GM18520 (cell line): ENCODE measurements at regions not wholly inside any gene's neighbourhood (a gene's known extent, or its start where the extent isn't known, plus 50 kb on each side); places are given as distances from the start of the nearest gene placed in this dataset.
"Not testable (repeated sequence)": the region's sequence is repeated elsewhere in the genome, so short reads cannot be mapped to it uniquely, and the experiment has no call there.

Experiments
- ATAC-seq: cut with Tn5 transposase; IDR thresholded peaks from one replicate; pipeline ENCODE4 v1.9.1; 2021; ENCODE audit not compliant: unreplicated experiment

- no peak for ATAC-seq
These were observed 197.6 kb downstream of the KIT start for GRCh38 chr4:54855191-54855854.

- no peak for ATAC-seq
These were observed 194.8 kb downstream of the KIT start for GRCh38 chr4:54852602-54853001.

DNA sequence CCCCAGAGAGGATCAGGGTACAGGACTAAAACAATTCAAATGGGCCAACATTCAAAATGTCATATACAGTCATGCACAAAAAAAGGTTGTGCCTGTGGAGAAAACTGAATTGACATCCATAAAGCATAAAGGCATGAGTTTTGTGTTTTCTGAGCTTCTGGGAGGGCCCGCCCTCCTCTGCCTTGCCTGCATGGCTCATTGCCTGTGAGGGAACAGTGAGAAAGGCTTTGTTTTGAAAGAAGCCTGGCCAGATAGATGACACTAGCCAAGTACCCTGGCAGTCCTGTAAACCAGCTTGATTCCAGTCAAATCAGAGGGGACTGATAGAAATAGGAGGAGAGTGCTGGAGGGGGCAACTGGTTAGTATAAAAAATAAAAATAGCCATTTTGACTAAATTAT lies 194.3 kb downstream of the KIT start:
- ATAC-seq: no peak

GRCh38 chr4:54844911-54845310 lies 187.2 kb downstream of the KIT start:
- no peak for ATAC-seq

DNA sequence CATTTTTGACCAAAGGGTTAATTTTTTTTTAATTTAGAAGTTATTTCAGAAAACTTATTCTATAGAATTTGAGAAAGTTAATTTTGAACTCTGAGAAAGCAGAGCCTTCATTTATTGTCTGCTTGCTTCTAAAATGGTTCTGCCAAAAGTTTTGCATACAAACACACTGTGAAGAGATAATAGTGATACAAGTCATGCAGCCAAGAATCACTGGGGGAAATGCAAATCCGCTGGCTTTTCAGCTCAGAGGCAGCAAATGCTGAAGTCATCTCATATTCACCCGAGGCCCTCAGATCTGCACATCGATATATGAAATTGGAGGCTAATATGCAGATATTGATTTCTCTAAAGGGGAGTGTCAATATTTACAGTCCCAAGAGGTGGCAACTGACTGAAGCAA lies 186.2 kb downstream of the KIT start:
- peak; percentile 49 for ATAC-seq

DNA sequence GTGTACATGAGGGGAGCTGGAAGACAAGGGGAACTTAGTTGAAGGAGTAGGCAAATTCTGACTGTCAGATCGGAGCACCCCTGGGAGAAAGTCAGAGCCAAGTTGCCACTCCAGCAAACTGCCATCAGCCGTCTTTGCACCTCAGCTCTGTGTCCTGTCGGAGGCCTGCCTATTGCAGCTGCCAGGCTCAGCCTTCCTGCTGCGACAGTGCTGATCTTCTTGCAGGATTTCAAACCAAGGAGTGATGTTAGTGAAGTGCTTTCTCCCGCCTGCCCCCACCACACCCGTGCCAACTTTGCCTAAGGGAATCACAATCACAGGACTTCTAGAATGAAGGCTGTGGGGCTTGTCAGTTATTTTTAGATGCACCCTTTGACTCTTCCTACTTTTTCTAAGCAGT lies 185.3 kb downstream of the KIT start:
- ATAC-seq: no peak

GRCh38 chr4:54842656-54843055 lies 184.9 kb downstream of the KIT start:
- ATAC-seq: no peak

DNA sequence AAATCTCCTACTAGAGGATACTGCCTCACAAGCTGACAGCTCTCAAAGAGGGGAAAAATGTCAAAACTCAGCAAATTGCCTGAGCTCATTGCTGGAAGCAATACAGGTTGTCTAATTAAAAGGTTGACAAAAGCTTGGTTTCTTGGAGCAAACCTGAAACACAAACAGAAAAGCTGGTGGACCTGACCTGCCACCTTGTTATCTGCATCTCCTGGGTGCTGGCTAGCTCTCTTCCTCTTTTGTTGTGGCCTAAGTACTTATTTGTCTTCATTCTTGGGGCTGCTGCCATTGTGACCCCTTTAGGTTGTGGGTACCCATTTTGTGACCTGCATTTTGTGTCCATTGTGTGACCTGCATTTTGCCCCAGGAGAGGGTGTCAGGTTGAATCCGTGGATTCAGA lies 184.5 kb downstream of the KIT start:
- no peak for ATAC-seq

DNA sequence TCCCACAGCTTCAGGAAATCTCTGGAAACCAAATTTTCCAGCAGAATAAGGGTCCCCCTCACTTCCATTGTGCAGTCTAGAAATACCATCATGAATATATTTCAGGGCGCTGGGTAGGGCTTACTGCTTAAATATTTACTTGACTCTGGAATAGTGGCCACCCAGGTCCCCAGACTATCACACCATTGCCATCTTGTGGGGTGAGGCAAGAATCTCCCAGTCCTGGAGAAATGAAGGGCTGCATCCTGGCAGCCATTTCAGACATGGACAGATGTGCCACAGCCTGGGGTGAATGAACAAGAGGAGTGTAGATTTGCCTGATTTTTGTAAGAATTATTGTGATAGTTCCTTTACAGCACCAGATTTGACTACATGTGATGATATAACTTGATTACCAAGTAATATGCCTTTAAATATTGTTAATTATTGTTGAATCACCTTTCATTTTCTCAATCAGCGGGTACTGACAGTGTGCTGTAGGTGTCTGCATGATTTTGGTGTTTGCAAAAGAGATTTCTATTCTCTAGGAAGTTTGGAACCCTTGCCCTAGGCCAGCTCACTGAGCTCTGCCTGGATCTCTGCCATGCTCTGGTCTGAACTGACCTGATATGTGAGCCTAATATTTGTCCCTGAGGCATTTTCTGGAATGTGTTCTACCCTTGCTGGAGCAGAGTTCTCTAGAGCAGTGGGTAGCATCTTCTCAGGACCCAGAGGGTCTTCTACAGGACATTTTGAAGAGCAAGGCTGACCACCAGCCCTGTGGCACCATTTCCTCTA lies 183.4 kb downstream of the KIT start:
- ATAC-seq: no peak

GRCh38 chr4:54840430-54840829 lies 182.7 kb downstream of the KIT start:
- ATAC-seq: no peak

GRCh38 chr4:54838301-54838700 lies 180.5 kb downstream of the KIT start:
- ATAC-seq: no peak

GRCh38 chr4:54837576-54838140 lies 179.9 kb downstream of the KIT start:
- no peak for ATAC-seq

- not testable (repeated sequence) for ATAC-seq
These were observed 170.6 kb downstream of the KIT start for GRCh38 chr4:54828361-54828760.

GRCh38 chr4:54823616-54824015 lies 165.9 kb downstream of the KIT start:
- ATAC-seq: no peak

DNA sequence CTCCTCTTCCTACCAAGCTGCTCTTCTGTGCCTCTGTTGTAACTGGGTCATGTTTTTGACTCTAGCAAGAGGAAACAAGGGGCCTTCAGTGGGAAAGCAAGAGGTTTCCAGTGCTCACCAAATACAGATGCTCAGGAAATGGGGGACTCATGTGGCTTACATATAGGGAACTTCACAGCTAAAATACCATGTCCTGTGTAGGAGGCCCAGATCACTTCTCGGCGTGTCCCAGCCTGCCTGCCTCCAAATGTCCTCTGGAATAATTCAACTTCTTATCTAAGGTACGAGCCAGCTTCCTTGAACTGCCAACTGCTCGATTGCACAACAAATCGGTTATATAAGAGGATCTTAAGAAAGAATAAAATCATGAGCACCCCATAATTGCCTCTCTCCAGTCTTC lies 161.3 kb downstream of the KIT start:
- ATAC-seq: no peak

GRCh38 chr4:54818481-54818880 lies 160.7 kb downstream of the KIT start:
- ATAC-seq: no peak

- ATAC-seq: no peak
These were observed 155.9 kb downstream of the KIT start for GRCh38 chr4:54813674-54814073.

DNA sequence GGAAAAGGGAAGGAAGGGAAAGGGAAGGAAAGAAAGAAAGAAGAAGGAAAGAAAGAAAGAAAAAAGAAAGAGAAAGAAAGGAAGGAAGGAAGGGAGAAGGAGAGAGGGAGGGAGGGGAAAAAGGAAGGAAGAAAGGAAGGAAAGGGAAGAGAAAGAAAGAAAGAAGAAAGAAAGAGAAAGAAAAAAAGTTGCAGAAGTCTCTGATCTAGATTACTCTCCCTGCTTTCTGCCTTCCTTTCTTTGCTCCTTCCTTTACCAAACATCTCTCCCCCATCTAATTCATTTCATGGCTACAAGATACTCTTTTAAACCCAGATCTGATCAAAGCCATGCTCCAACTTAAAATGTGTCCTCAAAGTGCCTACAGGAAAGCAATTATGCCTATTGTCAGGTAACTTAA lies 148.6 kb downstream of the KIT start:
- no peak for ATAC-seq

GRCh38 chr4:54802336-54802735 lies 144.6 kb downstream of the KIT start:
- no peak for ATAC-seq

DNA sequence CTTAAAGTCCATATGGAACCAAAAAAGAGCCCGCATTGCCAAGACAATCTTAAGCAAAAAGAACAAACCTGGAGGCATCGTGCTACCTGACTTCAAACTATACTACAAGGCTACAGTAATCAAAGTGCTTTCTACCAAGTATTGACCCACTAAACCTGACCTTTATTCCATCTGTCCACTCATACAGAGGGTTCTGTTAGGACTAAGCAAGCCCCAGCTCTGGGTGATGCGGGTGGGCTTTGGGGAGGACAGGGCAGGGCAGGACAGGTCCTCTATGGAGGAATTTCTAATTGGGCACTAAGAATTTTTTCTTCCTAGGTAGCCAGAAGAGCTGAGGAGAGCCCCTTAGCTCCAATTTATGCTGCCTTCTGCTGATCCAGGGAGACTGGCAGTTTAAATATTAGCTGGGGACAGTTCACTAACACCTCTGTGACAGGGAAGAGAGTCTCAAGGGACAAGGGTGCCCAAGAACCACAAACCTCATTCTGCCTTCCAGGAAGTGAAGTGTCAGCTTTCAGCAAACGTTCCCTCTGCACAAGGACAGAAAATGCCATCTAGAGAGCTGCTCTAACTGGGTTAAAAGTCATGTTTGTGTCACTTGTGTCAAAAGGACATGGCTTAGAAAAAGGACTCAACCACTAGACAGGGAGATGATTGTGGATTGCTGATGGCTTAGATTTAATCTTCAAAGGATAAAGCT lies 143.2 kb downstream of the KIT start:
- ATAC-seq: no peak

- no peak for ATAC-seq
These were observed 136.8 kb downstream of the KIT start for GRCh38 chr4:54794579-54794978.
